Epithelial cell of prostate (primary cell): ENCODE measurements at regions not wholly inside any gene's neighbourhood (a gene's known extent, or its start where the extent isn't known, plus 50 kb on each side); places are given as distances from the start of the nearest gene placed in this dataset.
"Not testable (repeated sequence)": the region's sequence is repeated elsewhere in the genome, so short reads cannot be mapped to it uniquely, and the experiment has no call there.

Source experiments
- DNase-seq: peaks from one replicate; pipeline ENCODE4 v3.0.0-alpha.2; 2011; ENCODE audit warnings: low read depth, low spot score
- H3K27ac ChIP-seq: fragments of 450-650 bp; 2 replicates; pipeline ENCODE4 v1.5.1; 2017; ENCODE audit warnings: mild to moderate bottlenecking

DNA sequence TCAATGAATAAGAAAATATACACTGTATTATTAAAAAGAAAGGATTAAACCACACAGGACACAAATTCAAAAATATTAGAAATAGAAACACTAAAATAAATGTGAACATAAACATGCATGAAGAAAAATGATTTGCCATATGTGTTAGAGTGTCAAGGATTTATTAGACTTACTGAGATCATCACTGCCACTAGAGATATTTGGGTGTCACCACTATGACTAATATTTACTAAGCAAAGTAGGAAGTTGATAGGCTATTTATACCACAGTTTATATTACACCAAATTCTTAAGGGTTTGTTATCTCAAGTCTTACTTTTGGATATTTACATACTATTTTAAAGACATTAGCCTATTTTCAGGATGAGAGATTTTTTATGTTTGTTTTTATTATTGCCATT is 575.0 kb upstream of the SGO1 start:
- DNase-seq: no peak
- no peak overlapping the region for H3K27ac ChIP-seq

DNA sequence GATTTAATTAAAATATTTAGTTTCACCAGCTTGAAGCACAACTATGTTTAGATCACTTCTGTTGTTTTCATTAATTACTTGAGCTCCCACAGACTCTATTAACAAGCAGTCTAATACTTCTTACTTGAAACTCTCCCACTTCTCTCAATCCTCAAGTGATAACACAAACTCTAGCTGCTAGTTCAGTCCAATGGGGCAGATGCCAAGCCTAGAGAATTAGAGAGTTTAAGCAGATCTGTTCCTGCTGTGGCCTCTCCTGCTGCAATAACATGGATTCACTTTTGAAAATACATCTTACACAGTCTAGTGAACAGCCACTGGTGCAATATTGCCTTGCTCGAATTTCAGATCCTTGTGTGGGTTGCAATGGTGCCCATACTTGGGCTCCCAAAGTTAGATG is 566.4 kb upstream of the SGO1 start:
- no peak overlapping the region for H3K27ac ChIP-seq
- no peak for DNase-seq

DNA sequence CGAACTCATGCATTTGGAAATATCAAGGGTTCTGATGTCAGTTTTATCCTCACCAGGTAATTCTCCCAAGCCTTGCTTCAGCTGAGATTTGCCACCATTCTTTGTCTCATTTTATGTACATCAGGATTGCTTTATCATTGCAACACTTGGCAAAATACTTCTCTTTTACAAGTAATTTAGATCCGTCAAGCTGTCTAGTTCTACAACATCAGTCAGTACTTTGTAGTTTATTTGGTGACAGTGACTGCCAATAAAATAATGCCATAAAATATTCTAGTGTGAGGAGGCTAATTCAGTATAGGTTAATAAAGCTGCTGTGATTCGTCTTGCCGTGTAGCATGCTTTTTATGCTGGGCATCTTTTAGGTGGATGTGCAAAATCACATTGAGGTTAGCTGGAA is 565.3 kb upstream of the SGO1 start:
- no peak for DNase-seq
- no peak overlapping the region for H3K27ac ChIP-seq

DNA sequence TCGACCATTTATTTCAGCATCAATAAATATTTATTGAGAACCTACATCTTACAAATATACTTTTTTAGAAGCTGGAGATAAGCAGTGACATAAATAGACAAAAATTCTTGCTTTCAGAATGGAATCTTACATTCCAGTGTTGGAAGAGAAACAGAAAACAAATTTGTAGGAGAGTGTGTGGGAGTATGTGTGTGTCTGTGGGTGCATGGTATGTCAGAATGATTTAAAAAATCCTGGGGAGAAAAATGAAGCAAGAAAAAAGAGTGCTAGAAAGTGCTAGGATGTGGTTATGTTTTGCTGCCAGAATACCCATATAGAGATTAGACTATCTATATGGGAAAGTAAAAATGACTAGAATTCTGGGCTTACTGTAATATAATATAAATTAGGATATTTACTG is 561.7 kb upstream of the SGO1 start:
- H3K27ac ChIP-seq: no peak overlapping the region
- DNase-seq: no peak

- no peak for DNase-seq
- no peak overlapping the region for H3K27ac ChIP-seq
These were observed 557.7 kb upstream of the SGO1 start for GRCh38 chr3:20743553-20744321.

GRCh38 chr3:20742903-20743552 is 557.0 kb upstream of the SGO1 start:
- DNase-seq: no peak
- H3K27ac ChIP-seq: no peak overlapping the region

DNA sequence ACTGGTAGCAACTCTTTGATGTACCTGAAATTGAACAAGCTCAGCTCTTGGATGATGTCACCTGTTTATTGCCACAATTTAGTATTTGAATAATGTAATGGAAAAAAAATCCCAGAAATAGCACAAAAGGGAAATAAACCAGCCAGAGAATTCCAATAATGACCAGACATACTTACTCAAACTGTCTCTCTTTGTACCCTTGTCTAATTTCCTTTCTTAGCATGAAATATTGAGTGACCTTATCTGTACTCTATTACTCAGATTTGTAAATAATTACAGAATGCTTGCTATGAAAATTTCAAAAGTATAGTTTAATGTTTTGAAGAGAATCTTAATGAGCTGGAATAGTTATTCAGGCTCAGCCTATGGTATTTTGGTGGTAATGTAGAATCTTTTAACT is 555.4 kb upstream of the SGO1 start:
- DNase-seq: no peak

GRCh38 chr3:20739814-20740213 is 553.8 kb upstream of the SGO1 start:
- H3K27ac ChIP-seq: no peak overlapping the region
- DNase-seq: no peak

More for the DNA sequence above, 555.4 kb upstream of the SGO1 start:
- H3K27ac ChIP-seq: no peak overlapping the region

DNA sequence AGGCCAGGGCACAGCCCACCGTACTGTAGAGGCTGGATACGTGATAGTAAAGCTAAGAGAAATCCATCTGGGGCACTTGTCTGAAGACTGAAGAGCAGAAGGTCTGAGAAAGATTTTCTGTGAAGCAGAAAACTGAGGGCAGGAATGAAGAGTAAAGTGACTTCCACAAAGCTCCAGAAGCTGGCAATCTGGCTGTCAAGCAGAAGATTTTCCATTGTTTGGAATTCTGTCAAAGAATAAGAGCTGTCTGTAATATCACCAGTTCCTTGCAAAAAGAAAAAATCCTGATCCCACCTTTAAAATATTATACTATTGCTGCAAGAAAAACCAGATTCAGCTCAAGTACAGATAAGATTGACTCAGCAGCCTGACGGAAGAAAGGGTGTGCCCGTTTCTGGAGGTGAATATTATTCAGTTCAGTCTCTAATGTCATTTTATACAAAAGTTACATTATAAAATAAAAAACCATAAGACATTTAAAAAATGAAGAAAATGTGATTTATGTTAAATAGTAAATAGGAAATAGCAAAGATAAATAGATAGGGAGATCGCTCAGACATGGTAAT is 550.4 kb upstream of the SGO1 start:
- no peak overlapping the region for H3K27ac ChIP-seq
- DNase-seq: no peak

DNA sequence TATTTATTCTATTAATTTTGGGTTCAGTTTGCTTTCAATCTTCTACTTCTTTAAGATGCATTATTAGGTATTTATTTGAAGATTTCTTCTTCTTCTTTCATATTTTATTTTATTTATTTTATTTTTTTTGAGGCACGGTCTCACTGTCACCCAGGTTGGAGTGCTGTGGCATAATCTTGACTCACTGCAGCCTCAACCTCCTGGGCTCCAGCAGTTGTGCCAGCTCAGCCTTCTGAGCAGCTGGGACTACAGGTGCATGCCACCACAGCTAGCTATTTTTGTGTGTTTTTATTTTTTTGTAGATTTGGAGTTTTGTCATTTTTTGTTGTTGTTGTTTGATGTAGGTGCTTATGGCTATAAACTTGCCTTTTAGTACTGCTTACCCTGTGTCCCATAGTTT is 543.2 kb upstream of the SGO1 start:
- no peak for DNase-seq
- H3K27ac ChIP-seq: no peak overlapping the region

DNA sequence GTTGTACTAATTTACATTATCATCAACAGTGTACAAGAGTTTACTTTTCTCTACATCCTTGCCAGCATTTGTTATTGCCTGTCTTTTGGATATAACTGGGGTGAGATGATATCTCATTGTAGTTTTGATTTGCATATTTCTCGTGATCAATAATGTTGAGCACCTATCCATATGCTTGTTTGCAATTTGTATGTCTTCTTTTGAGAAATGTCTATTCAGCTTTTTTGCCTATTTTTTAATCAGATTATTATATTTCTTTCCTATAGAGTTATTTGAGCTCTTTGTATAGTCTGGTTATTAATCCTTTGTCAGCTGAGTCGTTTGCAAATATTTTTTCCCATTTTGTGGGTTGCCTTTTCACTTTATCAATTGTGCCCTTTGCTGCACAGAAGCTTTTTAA is 540.8 kb upstream of the SGO1 start:
- no peak overlapping the region for H3K27ac ChIP-seq
- DNase-seq: no peak

- no peak for DNase-seq
- no peak overlapping the region for H3K27ac ChIP-seq
These were observed 538.2 kb upstream of the SGO1 start for GRCh38 chr3:20724241-20724640.

DNA sequence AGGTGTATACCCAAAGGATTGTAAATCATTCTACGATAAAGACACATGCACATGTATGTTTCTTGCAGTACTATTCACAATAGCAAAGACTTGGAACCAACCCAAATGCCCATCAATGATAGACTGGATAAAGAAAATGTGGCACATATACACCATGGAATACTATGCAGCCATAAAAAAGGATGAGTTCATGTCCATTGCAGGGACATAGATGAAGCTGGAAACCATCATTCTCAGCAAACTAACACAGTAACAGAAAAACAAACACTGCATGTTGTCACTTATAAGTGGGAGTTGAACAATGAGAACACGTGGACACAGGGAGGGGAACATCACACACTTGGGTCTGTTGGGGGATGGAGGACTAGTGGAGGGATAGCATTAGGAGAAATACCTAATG is 530.4 kb upstream of the SGO1 start:
- not testable (repeated sequence) for H3K27ac ChIP-seq, DNase-seq

- no peak overlapping the region for H3K27ac ChIP-seq
- no peak for DNase-seq
These were observed 515.6 kb upstream of the SGO1 start for GRCh38 chr3:20701641-20702040.

- H3K27ac ChIP-seq: no peak overlapping the region
- no peak for DNase-seq
These were observed 514.7 kb upstream of the SGO1 start for GRCh38 chr3:20700714-20701113.

- DNase-seq: no peak
- H3K27ac ChIP-seq: no peak overlapping the region
These were observed 512.9 kb upstream of the SGO1 start for GRCh38 chr3:20698896-20699295.

- DNase-seq: no peak
These were observed 510.6 kb upstream of the SGO1 start for GRCh38 chr3:20696388-20697150.

GRCh38 chr3:20692675-20693074 is 506.7 kb upstream of the SGO1 start:
- H3K27ac ChIP-seq: no peak overlapping the region
- no peak for DNase-seq

More at GRCh38 chr3:20696388-20697150, 510.6 kb upstream of the SGO1 start:
- no peak overlapping the region for H3K27ac ChIP-seq

- H3K27ac ChIP-seq: no peak overlapping the region
- DNase-seq: no peak
These were observed 497.9 kb upstream of the SGO1 start for GRCh38 chr3:20683910-20684309.

DNA sequence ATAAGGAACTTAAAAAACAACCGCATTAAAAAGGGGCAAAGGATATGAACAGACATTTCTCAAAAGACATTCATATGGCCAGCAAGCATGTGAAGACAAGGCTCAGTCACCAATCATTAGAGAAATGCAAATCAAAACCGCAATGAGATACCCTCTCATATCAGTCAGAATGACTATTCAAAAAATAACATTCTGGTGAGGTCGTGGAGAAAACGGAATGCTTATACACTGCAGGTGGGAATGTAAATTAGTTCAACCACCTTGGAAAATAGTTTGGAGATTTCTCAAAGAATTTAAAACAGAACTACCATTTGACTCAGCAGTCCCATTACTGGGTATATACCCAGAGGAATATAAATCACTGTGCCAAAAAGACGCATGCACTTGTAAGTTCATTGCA is 496.6 kb upstream of the SGO1 start:
- DNase-seq: no peak

More for the DNA sequence above, 496.6 kb upstream of the SGO1 start:
- no peak overlapping the region for H3K27ac ChIP-seq
